GM10266 (cell line): ENCODE measurements at regions not wholly inside any gene's neighbourhood (a gene's known extent, or its start where the extent isn't known, plus 50 kb on each side); places are given as distances from the start of the nearest gene placed in this dataset.

ENCODE experiments used
- DNase-seq: peaks from one replicate; pipeline ENCODE4 v3.0.0; 2012; ENCODE audit errors: extremely low spot score
- CTCF ChIP-seq: IDR thresholded peaks from 2 replicates; pipeline ENCODE4 v1.5.1; 2012; ENCODE audit warnings: mild to moderate bottlenecking, low read depth; ENCODE audit not compliant: control insufficient read depth, insufficient read depth; ENCODE audit errors: missing control alignments

DNA sequence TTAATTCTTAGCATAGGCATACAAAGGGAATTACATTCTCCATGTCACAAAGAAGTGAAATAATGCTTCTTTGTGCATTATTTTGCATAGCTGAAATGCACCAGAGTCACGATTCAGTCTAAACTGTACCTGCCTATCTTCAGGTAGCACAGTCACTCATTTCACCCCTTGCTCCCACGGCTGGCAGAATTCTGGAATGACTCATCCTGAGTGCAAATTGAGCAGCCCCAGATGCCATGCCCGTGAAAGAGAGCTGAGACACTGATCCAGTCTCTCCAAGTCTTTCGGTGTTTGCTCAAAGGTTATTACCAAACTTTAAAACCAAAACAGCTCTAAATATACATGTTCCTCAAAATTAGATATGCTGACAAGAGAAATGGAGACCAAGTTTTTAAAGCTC, 168.3 kb upstream of the POU3F3 start:
- no peak for TF ChIP-seq CTCF
- DNase-seq, result no peak

- DNase-seq, result no peak
- TF ChIP-seq CTCF, result no peak
Measured at GRCh38 chr2:104687147-104687546, 166.8 kb upstream of the POU3F3 start.

DNA sequence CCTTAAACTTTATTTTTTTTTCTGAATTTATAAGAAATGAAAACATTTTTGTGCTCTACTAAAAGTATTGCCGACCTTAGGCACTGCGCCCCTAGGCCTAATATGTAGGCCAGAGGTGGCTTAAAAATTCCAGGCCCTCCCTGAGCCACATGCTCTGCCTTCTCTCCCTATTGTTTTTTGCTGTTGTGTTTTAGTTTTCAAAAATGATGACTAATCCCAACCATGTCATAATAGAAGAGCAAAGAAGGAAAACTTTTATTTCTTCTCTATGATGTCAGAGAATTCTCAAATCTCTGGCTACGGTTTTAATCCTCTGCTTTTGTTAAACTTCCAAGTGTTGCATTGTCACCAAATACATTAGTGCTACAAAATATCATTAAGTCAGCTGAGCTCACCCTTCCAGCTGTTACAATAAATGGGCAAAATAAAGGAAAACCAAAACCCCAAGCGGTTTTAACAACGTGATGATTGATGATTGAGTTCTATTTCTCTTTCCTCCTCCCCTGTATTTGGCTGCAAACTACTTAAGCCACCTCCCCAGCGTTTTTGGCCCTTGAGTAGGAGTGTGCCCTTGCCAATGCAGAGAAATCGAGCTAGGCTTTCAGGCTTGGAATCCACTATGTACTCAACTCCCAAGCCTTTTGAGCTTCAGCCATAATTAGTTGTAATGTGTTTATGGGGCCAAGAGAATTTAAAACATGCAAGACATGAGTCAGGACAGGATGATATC, 163.5 kb upstream of the POU3F3 start:
- DNase-seq, result no peak
- no peak for TF ChIP-seq CTCF

DNA sequence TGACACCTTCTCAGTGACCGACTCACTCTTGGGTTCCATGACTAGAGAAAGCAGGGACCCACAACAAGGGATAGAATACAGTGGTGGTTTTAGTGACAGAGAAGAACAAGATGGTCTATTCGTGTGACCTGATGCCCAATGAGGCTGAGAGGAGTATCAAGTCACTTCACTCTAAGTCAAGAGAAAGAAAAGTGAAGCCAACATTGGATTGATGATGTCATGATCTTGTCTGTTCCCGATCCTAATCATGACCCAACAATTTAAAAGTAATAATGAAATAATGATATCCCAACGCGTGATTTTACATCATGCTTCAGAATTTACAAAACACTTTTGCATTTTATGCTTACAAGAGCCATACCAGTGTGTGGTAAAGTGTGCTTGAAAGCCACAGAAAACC, 155.6 kb upstream of the POU3F3 start:
- no peak for TF ChIP-seq CTCF
- DNase-seq, result no peak

DNA sequence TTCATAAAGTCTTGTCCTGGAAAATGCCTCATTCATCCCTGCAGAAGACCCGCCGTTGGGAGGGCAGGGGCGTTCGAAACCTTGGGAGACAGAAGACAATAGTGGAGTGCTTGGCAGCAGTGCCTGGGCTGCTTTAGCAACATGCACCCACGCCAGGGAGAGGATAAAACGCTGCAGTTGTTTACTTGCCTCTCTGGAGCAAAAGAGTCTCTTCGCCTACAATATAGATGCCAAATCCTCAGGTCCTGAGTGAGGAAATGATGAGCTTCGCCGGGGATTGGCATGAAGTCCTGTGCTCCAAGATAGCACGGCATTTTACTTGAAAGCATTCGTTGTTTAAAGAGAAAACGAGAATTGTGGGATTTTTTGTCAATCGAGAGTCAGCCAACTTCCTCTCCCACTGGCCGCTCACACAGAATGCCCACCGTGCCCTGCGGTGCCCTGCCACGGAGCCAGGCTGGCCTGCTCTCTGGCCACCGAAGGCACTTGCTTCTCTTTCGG, 152.5 kb upstream of the POU3F3 start:
- TF ChIP-seq CTCF, result no peak
- DNase-seq, result no peak

DNA sequence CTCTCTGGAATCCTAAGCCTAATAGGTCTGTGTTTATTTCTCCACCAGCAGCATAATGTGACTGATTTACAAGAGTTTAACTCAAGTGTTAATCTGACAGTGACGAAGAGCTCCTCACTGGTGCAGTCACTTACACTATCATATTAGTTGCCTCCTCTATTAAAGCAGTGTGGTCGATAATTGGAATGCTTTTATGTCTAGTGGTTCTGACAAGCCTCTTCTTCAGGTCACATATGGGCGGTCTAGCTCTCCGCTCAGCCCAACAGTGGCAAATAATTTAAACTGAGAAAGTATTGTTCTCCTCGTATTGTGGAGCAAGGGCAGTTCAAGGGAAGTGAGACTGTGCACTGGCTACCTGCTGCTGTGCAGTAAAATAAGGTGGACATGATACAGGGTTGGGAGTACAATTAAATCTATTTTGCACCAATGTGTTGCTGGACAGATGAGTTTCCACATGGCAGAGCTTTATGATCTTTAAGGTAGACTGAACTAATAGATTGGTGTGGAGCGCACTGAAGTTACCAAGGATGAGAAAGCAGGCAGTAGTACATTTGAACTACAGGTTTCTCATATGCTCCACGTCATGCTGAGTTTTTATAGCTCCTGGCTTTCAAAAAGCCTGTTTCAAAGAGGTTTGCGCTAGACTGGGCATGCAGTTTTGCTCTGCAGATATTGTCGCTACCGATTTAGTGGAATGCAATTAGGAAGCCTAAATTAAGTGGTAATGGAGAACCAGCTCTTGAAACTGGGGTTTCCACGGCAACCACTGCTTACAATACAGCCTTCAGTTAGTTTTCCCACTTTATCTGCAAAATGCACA, 151.7 kb upstream of the POU3F3 start:
- DNase-seq, result no peak
- no peak for TF ChIP-seq CTCF

DNA sequence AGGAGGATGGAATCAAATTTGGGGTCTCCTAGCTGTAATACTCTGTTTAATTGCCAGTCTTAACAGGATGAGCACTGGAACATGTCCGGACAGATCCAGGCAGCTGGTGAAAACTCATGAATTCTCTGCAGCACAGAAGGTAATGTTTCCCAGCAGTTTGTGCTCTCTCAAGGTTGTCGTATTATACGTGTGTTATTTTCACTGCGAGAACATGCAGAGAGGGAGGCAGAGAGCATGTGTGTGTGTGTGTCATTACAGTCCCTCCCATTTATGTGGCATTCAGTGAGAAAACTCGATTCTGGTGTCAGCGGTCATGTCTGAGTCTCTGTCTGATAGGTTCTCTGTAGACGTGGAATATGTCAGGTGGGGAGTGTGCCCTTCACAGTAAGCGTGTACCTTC, 150.2 kb upstream of the POU3F3 start:
- DNase-seq, result no peak
- no peak for TF ChIP-seq CTCF
